ENCODE measurements at regions not wholly inside any gene's neighbourhood (a gene's known extent, or its start where the extent isn't known, plus 50 kb on each side); places are given as distances from the start of the nearest gene placed in this dataset.

GRCh38 chr12:46071335-46071734, 81.0 kb upstream of the SCAF11 start:
- TF ChIP-seq CTCF (IDR thresholded peaks at IDR 0.05) (no peak), TEAD1 (CRISPR knock-in tag; IDR thresholded peaks at IDR 0.05) (no peak)
- Mint-ChIP-seq H3K36me3 (no peaks in the 10 kb centered on the region), H3K27me3 (ENCODE audit: low read depth) (no peaks in the 10 kb centered on the region; the same call in 1 of the 2 replicates), H3K4me3 (no peak overlapping the region), H3K4me1 (peaks cover 4% of the 10 kb centered on the region), H3K9me3 (peaks cover 29% of the 10 kb centered on the region), H3K27ac (no peak overlapping the region)
- POLR2A ChIA-PET: no interaction called here
- CTCF ChIA-PET: interaction anchor here (0.5 to 2.9 kb wide), 11 partner anchors 22 to 942 kb away, joined by 3 to 21 read pairs (median 5); no protein-coding TSS in a partner anchor
- DNase-seq (ENCODE audit: low spot score) (no peak), ATAC-seq (no peak)

- Mint-ChIP-seq H3K4me1 (peaks cover 4% of the 10 kb centered on the region), H3K9me3 (peaks cover 27% of the 10 kb centered on the region), H3K27me3 (ENCODE audit: low read depth) (no peaks in the 10 kb centered on the region; the same call in 1 of the 2 replicates), H3K36me3 (no peaks in the 10 kb centered on the region), H3K27ac (no peak overlapping the region), H3K4me3 (no peak overlapping the region)
- ChIA-PET CTCF (no interaction called here), POLR2A (no interaction called here)
- DNase-seq (ENCODE audit: low spot score): no peak
- ATAC-seq: no peak
- TF ChIP-seq SMAD4 (CRISPR knock-in tag; IDR thresholded peaks at IDR 0.05): no peak
- TF ChIP-seq, protein P1, sequence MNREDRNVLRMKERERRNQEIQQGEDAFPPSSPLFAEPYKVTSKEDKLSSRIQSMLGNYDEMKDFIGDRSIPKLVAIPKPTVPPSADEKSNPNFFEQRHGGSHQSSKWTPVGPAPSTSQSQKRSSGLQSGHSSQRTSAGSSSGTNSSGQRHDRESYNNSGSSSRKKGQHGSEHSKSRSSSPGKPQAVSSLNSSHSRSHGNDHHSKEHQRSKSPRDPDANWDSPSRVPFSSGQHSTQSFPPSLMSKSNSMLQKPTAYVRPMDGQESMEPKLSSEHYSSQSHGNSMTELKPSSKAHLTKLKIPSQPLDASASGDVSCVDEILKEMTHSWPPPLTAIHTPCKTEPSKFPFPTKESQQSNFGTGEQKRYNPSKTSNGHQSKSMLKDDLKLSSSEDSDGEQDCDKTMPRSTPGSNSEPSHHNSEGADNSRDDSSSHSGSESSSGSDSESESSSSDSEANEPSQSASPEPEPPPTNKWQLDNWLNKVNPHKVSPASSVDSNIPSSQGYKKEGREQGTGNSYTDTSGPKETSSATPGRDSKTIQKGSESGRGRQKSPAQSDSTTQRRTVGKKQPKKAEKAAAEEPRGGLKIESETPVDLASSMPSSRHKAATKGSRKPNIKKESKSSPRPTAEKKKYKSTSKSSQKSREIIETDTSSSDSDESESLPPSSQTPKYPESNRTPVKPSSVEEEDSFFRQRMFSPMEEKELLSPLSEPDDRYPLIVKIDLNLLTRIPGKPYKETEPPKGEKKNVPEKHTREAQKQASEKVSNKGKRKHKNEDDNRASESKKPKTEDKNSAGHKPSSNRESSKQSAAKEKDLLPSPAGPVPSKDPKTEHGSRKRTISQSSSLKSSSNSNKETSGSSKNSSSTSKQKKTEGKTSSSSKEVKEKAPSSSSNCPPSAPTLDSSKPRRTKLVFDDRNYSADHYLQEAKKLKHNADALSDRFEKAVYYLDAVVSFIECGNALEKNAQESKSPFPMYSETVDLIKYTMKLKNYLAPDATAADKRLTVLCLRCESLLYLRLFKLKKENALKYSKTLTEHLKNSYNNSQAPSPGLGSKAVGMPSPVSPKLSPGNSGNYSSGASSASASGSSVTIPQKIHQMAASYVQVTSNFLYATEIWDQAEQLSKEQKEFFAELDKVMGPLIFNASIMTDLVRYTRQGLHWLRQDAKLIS (CRISPR knock-in tag; IDR thresholded peaks at IDR 0.05; ENCODE audit: borderline replicate concordance): no peak
- no peak for TF ChIP-seq SP1 (CRISPR knock-in tag; conservative IDR thresholded peaks at IDR 0.05)
- no peak for TF ChIP-seq IRF1 (CRISPR knock-in tag; IDR thresholded peaks at IDR 0.05)
- TF ChIP-seq CDX4 (CRISPR knock-in tag; IDR thresholded peaks at IDR 0.05; ENCODE audit: borderline replicate concordance): no peak
- TF ChIP-seq FOXK1 (CRISPR knock-in tag; IDR thresholded peaks at IDR 0.05): no peak
- no peak for TF ChIP-seq PRRX2 (CRISPR knock-in tag; IDR thresholded peaks at IDR 0.05)
- no peak for TF ChIP-seq ELF4 (CRISPR knock-in tag; IDR thresholded peaks at IDR 0.05; ENCODE audit: low read depth)
- no peak for TF ChIP-seq JUN (CRISPR knock-in tag; IDR thresholded peaks at IDR 0.05)
- TF ChIP-seq ZNF263 (CRISPR knock-in tag; IDR thresholded peaks at IDR 0.05; ENCODE audit: low read depth): no peak
- TF ChIP-seq TP53 (CRISPR knock-in tag; IDR thresholded peaks at IDR 0.05): no peak
- TF ChIP-seq ATF3 (CRISPR knock-in tag; conservative IDR thresholded peaks at IDR 0.05): no peak
- TF ChIP-seq GRHL2 (CRISPR knock-in tag; IDR thresholded peaks at IDR 0.05; ENCODE audit: insufficient replicate concordance, severe bottlenecking): no peak
- TF ChIP-seq, protein P2, sequence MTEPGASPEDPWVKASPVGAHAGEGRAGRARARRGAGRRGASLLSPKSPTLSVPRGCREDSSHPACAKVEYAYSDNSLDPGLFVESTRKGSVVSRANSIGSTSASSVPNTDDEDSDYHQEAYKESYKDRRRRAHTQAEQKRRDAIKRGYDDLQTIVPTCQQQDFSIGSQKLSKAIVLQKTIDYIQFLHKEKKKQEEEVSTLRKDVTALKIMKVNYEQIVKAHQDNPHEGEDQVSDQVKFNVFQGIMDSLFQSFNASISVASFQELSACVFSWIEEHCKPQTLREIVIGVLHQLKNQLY (CRISPR knock-in tag; IDR thresholded peaks at IDR 0.05): no peak
- TF ChIP-seq, protein P3, sequence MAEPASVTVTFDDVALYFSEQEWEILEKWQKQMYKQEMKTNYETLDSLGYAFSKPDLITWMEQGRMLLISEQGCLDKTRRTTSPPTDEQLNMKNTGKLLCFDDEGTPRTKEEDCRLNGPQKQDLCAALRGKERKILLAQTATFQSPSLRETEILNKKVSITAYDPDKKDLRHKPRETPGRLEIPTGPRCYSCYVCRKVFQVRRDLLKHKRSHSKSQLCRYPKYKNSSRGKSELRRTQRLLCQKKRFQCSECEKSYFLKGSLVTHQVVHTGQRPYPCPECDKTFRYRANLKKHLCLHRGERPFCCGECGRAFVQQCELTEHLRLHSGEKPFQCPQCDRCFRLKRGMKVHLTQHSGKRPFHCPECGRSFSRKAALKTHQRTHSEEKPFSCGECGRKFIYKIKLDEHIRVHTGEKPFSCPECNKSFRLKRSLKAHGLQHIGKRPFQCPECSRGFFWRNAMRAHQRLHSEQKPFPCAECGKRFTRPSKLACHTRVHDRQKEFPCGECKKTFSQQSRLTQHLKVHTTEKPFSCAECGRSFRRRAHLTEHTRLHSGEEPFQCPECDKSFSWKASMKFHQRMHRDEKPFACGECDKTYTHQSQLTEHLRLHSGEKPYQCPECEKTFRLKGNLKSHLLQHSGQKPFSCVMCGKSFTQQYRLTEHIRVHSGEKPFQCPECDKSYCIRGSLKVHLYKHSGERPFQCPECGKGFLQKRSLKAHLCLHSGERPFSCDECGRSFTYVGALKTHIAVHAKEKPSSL (CRISPR knock-in tag; conservative IDR thresholded peaks at IDR 0.05): no peak
- no peak for TF ChIP-seq MXD4 (CRISPR knock-in tag; IDR thresholded peaks at IDR 0.05; ENCODE audit: borderline replicate concordance)
These were observed 76.7 kb upstream of the SCAF11 start for GRCh38 chr12:46067094-46067493.
